22Rv1 (cell line): ENCODE measurements at regions not wholly inside any gene's neighbourhood (a gene's known extent, or its start where the extent isn't known, plus 50 kb on each side); places are given as distances from the start of the nearest gene placed in this dataset.

Source experiments
- H3K27ac ChIP-seq: fragments of 450-650 bp; 2 replicates; pipeline ENCODE4 v1.5.1; 2017
- CTCF ChIP-seq: fragments of 450-650 bp; IDR thresholded peaks from 2 replicates; pipeline ENCODE4 v1.5.1; 2017; ENCODE audit warnings: mild to moderate bottlenecking
- ZFX ChIP-seq: fragments of 450-650 bp; IDR thresholded peaks from 2 replicates; pipeline ENCODE4 v1.6.1; 2017; ENCODE audit warnings: antibody characterized with exemption, borderline replicate concordance

DNA sequence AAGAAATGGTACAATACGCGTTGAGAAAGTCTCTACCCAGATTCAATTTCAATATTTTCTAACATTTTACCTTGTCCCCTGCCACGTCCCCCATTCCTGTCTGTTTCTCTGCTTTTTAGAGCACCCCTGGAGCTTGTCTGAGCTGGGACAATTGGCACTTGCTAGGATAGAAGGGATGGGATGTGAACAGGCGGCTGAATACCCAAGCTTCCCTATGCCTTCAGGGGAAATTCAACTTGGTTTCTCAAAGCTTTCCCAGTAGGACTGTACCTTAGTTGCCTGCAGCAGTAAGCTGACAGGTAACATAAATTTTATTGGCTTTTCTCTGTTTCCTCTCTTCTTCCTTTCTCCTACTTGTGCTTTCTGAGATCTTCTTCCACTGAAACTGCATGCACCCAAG lies 1663.3 kb downstream of the EFNB2 start:
- TF ChIP-seq ZFX (no peak), CTCF (no peak)
- H3K27ac ChIP-seq = no peak overlapping the region

GRCh38 chr13:104871456-104871855 lies 1664.0 kb downstream of the EFNB2 start:
- no peak for TF ChIP-seq ZFX
- TF ChIP-seq CTCF = no peak
- no peak overlapping the region for H3K27ac ChIP-seq

- no peak for TF ChIP-seq ZFX
- TF ChIP-seq CTCF = no peak
- no peak overlapping the region for H3K27ac ChIP-seq
Measured at GRCh38 chr13:104869501-104869900, 1666.0 kb downstream of the EFNB2 start.

DNA sequence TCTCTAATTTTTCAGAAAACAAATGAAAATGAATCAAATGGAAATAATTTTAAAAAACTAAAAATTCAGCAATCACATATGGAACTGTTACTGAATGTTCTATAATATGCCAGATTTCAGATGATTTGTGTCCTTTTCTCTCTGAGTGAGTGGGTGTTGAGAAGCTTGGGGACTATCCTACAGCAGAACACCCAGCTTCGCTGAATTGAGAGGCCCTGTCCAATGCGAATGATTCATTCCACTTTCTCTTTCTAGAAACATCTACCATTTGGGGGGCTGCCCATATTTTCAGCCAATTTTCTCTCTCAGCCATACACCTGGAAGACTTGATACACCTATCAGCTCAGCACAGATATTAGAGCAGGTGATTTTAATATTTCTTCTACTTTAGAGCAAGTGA lies 1666.7 kb downstream of the EFNB2 start:
- no peak overlapping the region for H3K27ac ChIP-seq
- TF ChIP-seq CTCF = no peak
- TF ChIP-seq ZFX = no peak

GRCh38 chr13:104855581-104855980 lies 1679.9 kb downstream of the EFNB2 start:
- TF ChIP-seq CTCF (no peak), ZFX (no peak)
- no peak overlapping the region for H3K27ac ChIP-seq

DNA sequence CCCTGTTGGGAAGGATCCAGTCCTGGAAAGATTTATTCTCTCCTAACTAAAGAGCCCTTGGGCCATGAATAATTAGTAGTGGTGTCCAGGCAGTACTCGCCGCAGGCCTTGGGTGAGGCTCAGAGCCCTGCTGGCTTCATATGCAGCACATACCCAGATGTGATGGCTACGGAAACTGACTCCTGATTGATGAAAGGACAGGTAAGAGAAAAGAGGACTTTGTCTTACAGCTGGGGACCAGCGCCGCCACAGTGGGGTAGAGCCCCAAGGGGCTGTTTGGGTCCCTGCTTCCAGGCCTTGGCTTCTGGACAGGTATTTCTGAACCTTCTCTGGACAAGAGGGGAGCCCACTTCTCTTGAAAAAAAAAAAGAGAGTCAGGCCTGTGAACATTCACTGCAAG lies 1680.8 kb downstream of the EFNB2 start:
- no peak overlapping the region for H3K27ac ChIP-seq
- TF ChIP-seq ZFX (no peak), CTCF (no peak)

GRCh38 chr13:104854007-104854406 lies 1681.5 kb downstream of the EFNB2 start:
- H3K27ac ChIP-seq = no peak overlapping the region
- no peak for TF ChIP-seq ZFX
- no peak for TF ChIP-seq CTCF
